ENCODE measurements at regions not wholly inside any gene's neighbourhood (a gene's known extent, or its start where the extent isn't known, plus 50 kb on each side); places are given as distances from the start of the nearest gene placed in this dataset.
A peak's percentile ranks its signal among the peaks of the same experiment; 100 is the strongest.
"Not testable (repeated sequence)": the region's sequence is repeated elsewhere in the genome, so short reads cannot be mapped to it uniquely, and the experiment has no call there.

GRCh38 chr6:98054453-98054852 lies 771.4 kb upstream of the MMS22L start:
- H3K4me1 ChIP-seq (ENCODE audit: control insufficient read depth, insufficient read depth, low read length) = no peaks in the 10 kb centered on the region
- H3K4me3 ChIP-seq (ENCODE audit: low read length) = no peak overlapping the region
- H3K27me3 ChIP-seq (ENCODE audit: control insufficient read depth, insufficient read depth, low read length) = no peaks in the 10 kb centered on the region
- no peaks in the 10 kb centered on the region for H3K9me3 ChIP-seq (replicated peaks; ENCODE audit: control insufficient read depth, low read depth, low read length)
- H3K27ac ChIP-seq (ENCODE audit: low read length) = no peak overlapping the region
- WGBS (ENCODE audit: insufficient coverage) = no CpG with 5 or more reads among the region's 2 CpGs
- no peaks in the 10 kb centered on the region for H3K36me3 ChIP-seq (ENCODE audit: control insufficient read depth, insufficient read depth, low read length)
- DNase-seq = no peak

GRCh38 chr6:98056955-98057354 lies 773.9 kb upstream of the MMS22L start:
- no CpG with 5 or more reads among the region's 5 CpGs for WGBS (ENCODE audit: insufficient coverage)
- Histone ChIP-seq H3K36me3 (ENCODE audit: control insufficient read depth, insufficient read depth, low read length) (no peaks in the 10 kb centered on the region), H3K9me3 (replicated peaks; ENCODE audit: control insufficient read depth, low read depth, low read length) (no peaks in the 10 kb centered on the region), H3K4me3 (ENCODE audit: low read length) (no peak overlapping the region), H3K27me3 (ENCODE audit: control insufficient read depth, insufficient read depth, low read length) (no peaks in the 10 kb centered on the region), H3K4me1 (ENCODE audit: control insufficient read depth, insufficient read depth, low read length) (no peaks in the 10 kb centered on the region), H3K27ac (ENCODE audit: low read length) (no peak overlapping the region)
- DNase-seq = peak; percentile 17

- no peaks in the 10 kb centered on the region for H3K9me3 ChIP-seq (replicated peaks; ENCODE audit: control insufficient read depth, low read depth, low read length)
- no peaks in the 10 kb centered on the region for H3K27me3 ChIP-seq (ENCODE audit: control insufficient read depth, insufficient read depth, low read length)
- H3K4me1 ChIP-seq (ENCODE audit: control insufficient read depth, insufficient read depth, low read length) = no peaks in the 10 kb centered on the region
- no peak overlapping the region for H3K4me3 ChIP-seq (ENCODE audit: low read length)
- DNase-seq = no peak
- H3K36me3 ChIP-seq (ENCODE audit: control insufficient read depth, insufficient read depth, low read length) = no peaks in the 10 kb centered on the region
- WGBS (ENCODE audit: insufficient coverage) = 41% methylated on average over 2 of the region's 2 CpGs
- H3K27ac ChIP-seq (ENCODE audit: low read length) = no peak overlapping the region
Measured at GRCh38 chr6:98067375-98067774, 767.0 kb upstream of the POU3F2 start.

GRCh38 chr6:98088537-98088936 lies 745.8 kb upstream of the POU3F2 start:
- H3K27me3 ChIP-seq (ENCODE audit: control insufficient read depth, insufficient read depth, low read length); DNase-seq; H3K27ac ChIP-seq (ENCODE audit: low read length); H3K4me1 ChIP-seq (ENCODE audit: control insufficient read depth, insufficient read depth, low read length); H3K36me3 ChIP-seq (ENCODE audit: control insufficient read depth, insufficient read depth, low read length); H3K4me3 ChIP-seq (ENCODE audit: low read length); H3K9me3 ChIP-seq (replicated peaks; ENCODE audit: control insufficient read depth, low read depth, low read length): not testable (repeated sequence)
- WGBS (ENCODE audit: insufficient coverage) = 92% methylated on average over 8 of the region's 8 CpGs

GRCh38 chr6:98092331-98092730 lies 742.0 kb upstream of the POU3F2 start:
- peaks cover 5% of the 10 kb centered on the region for H3K4me1 ChIP-seq (ENCODE audit: control insufficient read depth, insufficient read depth, low read length)
- H3K4me3 ChIP-seq (ENCODE audit: low read length) = no peak overlapping the region
- peak; percentile 75 for DNase-seq
- no peaks in the 10 kb centered on the region for H3K9me3 ChIP-seq (replicated peaks; ENCODE audit: control insufficient read depth, low read depth, low read length)
- H3K27ac ChIP-seq (ENCODE audit: low read length) = no peak overlapping the region
- 40% methylated on average over 1 of the region's 2 CpGs for WGBS (ENCODE audit: insufficient coverage)
- H3K36me3 ChIP-seq (ENCODE audit: control insufficient read depth, insufficient read depth, low read length) = no peaks in the 10 kb centered on the region
- H3K27me3 ChIP-seq (ENCODE audit: control insufficient read depth, insufficient read depth, low read length) = no peaks in the 10 kb centered on the region

- Histone ChIP-seq H3K36me3 (ENCODE audit: control insufficient read depth, insufficient read depth, low read length) (no peaks in the 10 kb centered on the region), H3K9me3 (replicated peaks; ENCODE audit: control insufficient read depth, low read depth, low read length) (no peaks in the 10 kb centered on the region), H3K27ac (ENCODE audit: low read length) (no peak overlapping the region), H3K4me3 (ENCODE audit: low read length) (no peak overlapping the region), H3K4me1 (ENCODE audit: control insufficient read depth, insufficient read depth, low read length) (peaks cover 5% of the 10 kb centered on the region), H3K27me3 (ENCODE audit: control insufficient read depth, insufficient read depth, low read length) (no peaks in the 10 kb centered on the region)
- DNase-seq = no peak
- no CpG with 5 or more reads among the region's 4 CpGs for WGBS (ENCODE audit: insufficient coverage)
Measured at GRCh38 chr6:98094696-98095095, 739.7 kb upstream of the POU3F2 start.

GRCh38 chr6:98107801-98108200 lies 726.6 kb upstream of the POU3F2 start:
- Histone ChIP-seq H3K9me3 (replicated peaks; ENCODE audit: control insufficient read depth, low read depth, low read length) (peaks cover 11% of the 10 kb centered on the region), H3K4me3 (ENCODE audit: low read length) (no peak overlapping the region), H3K36me3 (ENCODE audit: control insufficient read depth, insufficient read depth, low read length) (no peaks in the 10 kb centered on the region), H3K27ac (ENCODE audit: low read length) (no peak overlapping the region), H3K4me1 (ENCODE audit: control insufficient read depth, insufficient read depth, low read length) (no peaks in the 10 kb centered on the region), H3K27me3 (ENCODE audit: control insufficient read depth, insufficient read depth, low read length) (no peaks in the 10 kb centered on the region)
- no peak for DNase-seq

- H3K27me3 ChIP-seq (ENCODE audit: control insufficient read depth, insufficient read depth, low read length) = no peaks in the 10 kb centered on the region
- H3K9me3 ChIP-seq (replicated peaks; ENCODE audit: control insufficient read depth, low read depth, low read length) = no peaks in the 10 kb centered on the region
- H3K4me3 ChIP-seq (ENCODE audit: low read length) = no peak overlapping the region
- H3K4me1 ChIP-seq (ENCODE audit: control insufficient read depth, insufficient read depth, low read length) = no peaks in the 10 kb centered on the region
- 61% methylated on average over 7 of the region's 9 CpGs for WGBS (ENCODE audit: insufficient coverage)
- no peaks in the 10 kb centered on the region for H3K36me3 ChIP-seq (ENCODE audit: control insufficient read depth, insufficient read depth, low read length)
- DNase-seq = no peak
- no peak overlapping the region for H3K27ac ChIP-seq (ENCODE audit: low read length)
Measured at GRCh38 chr6:98116455-98116854, 717.9 kb upstream of the POU3F2 start.

GRCh38 chr6:98117068-98117467 lies 717.3 kb upstream of the POU3F2 start:
- Histone ChIP-seq H3K4me3 (ENCODE audit: low read length) (no peak overlapping the region), H3K36me3 (ENCODE audit: control insufficient read depth, insufficient read depth, low read length) (no peaks in the 10 kb centered on the region), H3K9me3 (replicated peaks; ENCODE audit: control insufficient read depth, low read depth, low read length) (no peaks in the 10 kb centered on the region), H3K27ac (ENCODE audit: low read length) (no peak overlapping the region), H3K4me1 (ENCODE audit: control insufficient read depth, insufficient read depth, low read length) (no peaks in the 10 kb centered on the region), H3K27me3 (ENCODE audit: control insufficient read depth, insufficient read depth, low read length) (no peaks in the 10 kb centered on the region)
- no peak for DNase-seq
- WGBS (ENCODE audit: insufficient coverage) = no CpG with 5 or more reads among the region's 1 CpG

- no peaks in the 10 kb centered on the region for H3K27me3 ChIP-seq (ENCODE audit: control insufficient read depth, insufficient read depth, low read length)
- DNase-seq = no peak
- no peaks in the 10 kb centered on the region for H3K4me1 ChIP-seq (ENCODE audit: control insufficient read depth, insufficient read depth, low read length)
- H3K9me3 ChIP-seq (replicated peaks; ENCODE audit: control insufficient read depth, low read depth, low read length) = no peaks in the 10 kb centered on the region
- no peak overlapping the region for H3K4me3 ChIP-seq (ENCODE audit: low read length)
- H3K36me3 ChIP-seq (ENCODE audit: control insufficient read depth, insufficient read depth, low read length) = no peaks in the 10 kb centered on the region
- no peak overlapping the region for H3K27ac ChIP-seq (ENCODE audit: low read length)
- WGBS (ENCODE audit: insufficient coverage) = 86% methylated on average over 1 of the region's 6 CpGs
Measured at GRCh38 chr6:98118397-98119045, 715.9 kb upstream of the POU3F2 start.

- Histone ChIP-seq H3K27ac (ENCODE audit: low read length) (no peak overlapping the region), H3K36me3 (ENCODE audit: control insufficient read depth, insufficient read depth, low read length) (no peaks in the 10 kb centered on the region), H3K27me3 (ENCODE audit: control insufficient read depth, insufficient read depth, low read length) (no peaks in the 10 kb centered on the region), H3K9me3 (replicated peaks; ENCODE audit: control insufficient read depth, low read depth, low read length) (no peaks in the 10 kb centered on the region), H3K4me1 (ENCODE audit: control insufficient read depth, insufficient read depth, low read length) (no peaks in the 10 kb centered on the region), H3K4me3 (ENCODE audit: low read length) (no peak overlapping the region)
- DNase-seq = no peak
- WGBS (ENCODE audit: insufficient coverage) = no CpG with 5 or more reads among the region's 2 CpGs
Measured at GRCh38 chr6:98124171-98124570, 710.2 kb upstream of the POU3F2 start.

Data from muscle of leg (tissue), 3 donors.